ENCODE measurements at regions not wholly inside any gene's neighbourhood (a gene's known extent, or its start where the extent isn't known, plus 50 kb on each side); places are given as distances from the start of the nearest gene placed in this dataset.

GRCh38 chr2:42888321-42889245 lies 96.2 kb upstream of the HAAO start:
- DNase-seq = no peak

- no peak for DNase-seq
These were observed 94.5 kb upstream of the HAAO start for GRCh38 chr2:42886921-42887320.

- no peak for DNase-seq
These were observed 90.4 kb upstream of the HAAO start for GRCh38 chr2:42882756-42883155.

- peak in 1 of 2 experiments; percentile 15 for DNase-seq
These were observed 89.3 kb upstream of the HAAO start for GRCh38 chr2:42881732-42882131.

DNA sequence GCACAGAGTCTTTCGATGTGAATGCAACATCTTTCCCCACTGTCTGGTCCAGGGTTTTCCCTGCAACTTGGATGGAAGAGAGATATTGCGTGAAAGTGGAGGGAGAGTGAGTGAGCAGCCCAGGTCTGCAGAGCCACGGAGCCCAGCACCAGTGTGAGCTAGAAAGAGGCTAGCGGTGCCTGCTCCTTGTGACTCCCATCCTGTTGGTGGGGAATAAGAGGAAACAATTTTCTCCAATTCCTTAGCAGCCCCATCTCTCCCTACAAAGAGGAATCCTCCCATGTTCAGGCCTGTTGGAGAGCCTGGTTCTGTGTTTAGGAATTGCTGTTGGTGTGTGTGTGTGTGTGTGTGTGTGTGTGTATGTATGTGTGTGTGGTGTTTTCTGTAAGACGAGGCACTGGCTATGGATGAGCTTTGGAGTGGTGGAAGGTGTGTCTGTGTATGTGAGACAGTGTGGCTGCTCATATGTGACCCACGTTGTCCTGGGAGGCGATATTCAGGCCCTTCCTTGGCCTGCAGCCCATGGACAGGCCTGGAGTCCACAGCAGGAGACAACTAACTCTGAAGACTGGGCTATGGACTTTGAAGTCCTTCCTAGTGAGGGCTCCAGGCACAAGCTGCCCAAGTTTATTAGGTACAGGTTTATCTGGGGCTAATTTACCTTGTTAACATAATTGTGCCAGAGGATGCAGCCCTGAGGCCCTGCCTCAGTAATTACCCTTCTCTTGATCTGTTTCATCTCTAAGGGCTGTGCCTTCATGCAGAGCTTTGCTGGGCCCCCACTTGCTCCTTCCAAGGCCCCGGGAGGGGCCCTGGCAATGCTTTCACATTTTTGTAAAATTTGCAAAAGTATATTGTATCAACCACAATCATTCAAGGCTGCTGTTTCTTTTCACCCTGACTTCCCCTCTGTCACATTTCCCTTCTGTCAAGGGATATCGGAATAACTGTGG lies 88.6 kb upstream of the HAAO start:
- no peak for DNase-seq

DNA sequence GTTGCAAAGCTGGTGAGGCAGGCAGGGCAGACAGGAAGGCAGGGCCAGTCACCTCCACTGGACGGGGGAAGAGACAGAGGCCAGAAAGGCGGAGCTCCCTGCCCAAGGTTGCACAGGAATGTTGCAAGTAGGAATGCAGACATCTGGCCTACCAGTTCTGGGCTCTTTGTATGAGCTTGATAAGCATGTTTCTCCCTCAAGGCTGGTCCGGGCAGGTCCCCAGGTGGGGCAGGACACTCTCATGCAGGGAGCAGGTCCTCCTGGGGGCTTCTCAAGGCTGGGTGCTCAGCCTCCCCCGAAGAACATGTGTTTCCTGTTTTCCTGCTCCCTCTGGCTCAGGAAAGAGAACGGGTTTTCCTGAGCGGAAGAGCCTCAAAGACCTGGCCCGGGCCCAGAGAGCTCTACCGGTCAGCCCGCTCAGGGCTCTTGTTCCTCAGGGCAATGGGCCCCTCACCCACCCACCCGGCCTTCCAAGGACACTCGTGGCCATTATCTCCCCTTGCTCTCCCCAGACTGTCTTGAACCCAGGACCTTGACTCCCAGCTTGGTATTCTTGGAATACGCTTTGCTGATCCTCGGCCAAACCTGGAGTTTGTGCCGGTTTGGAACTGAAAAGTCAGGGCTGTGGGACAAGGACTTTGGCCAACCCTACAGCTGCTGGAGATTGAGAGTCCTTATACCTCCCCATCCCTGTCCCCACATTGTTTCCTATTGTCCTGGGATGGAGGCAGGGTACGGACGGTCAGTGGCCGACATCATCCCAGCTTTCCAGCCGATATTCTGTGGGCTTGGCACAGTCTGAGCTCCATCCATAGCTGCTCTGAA lies 87.7 kb upstream of the HAAO start:
- no peak for DNase-seq

DNA sequence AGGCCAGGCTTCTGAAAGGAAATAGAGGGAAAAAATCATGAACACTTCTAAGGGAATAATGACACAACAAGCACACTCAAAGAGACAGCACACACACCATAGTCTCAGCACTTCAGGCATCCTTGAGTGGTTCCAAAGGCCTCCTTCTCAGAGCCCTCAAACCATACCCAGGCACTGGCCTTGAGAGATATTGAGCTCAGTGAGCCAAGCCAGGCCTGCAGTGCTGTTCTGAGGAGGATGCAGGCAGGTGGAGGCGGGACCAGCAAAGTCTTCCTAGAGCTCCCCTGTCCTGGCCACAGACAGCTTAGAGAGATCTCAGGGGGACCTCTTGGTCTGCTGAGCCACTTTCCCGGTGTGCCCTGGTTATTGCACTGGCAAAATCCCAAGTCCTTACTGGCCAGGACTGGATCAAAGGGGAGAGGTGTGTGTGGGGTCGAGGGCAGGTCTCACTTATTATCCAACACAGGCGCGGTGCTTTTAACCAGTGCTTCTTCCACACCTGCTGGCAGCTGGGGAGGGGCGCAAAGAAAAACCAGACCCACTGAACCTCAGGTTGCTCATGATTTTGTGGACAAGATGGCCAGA lies 86.8 kb upstream of the HAAO start:
- no peak for DNase-seq

DNA sequence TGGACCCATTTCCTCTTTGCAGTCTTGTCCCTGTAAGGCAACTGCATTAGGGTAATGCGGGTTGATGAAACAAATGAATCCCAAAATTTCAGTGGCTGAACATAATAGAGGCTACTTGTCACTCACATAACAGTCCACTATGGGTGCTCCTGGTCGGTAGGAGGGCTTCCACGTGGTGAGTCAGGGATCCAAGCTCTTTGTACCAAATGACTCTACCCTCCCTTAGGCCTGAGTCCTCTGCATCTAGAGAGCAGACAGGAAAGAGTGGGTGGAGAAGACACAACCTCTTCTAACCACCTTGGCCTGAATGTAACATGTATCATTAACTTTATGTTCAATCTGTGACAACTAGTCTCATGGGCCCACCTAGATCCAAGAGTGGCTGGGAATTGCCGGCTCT lies 86.2 kb upstream of the HAAO start:
- DNase-seq = peak in 1 of 2 experiments; percentile 33

- no peak for DNase-seq
These were observed 85.6 kb upstream of the HAAO start for GRCh38 chr2:42877936-42878335.

- no peak for DNase-seq
These were observed 85.1 kb upstream of the HAAO start for GRCh38 chr2:42877511-42877910.

DNA sequence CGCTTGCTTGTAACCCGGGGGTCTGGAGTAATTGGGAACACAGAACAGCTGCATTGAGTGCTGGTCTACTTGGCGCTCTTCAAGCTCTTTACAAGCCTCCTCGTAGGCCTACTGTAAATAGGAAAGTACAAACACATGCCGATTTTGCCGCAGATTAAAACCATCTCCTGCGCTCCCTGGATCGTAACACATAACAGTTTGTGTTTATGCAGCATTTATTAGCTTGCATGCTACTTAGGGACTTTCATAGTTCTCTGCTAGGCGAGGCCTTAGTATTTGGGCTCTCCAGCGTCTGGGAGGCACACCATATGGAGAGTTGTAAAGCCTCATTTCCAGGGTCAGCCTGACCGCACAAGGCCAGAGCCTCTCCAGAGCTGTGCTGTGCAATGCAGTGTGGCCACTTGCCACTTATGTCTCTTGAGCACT lies 84.0 kb upstream of the HAAO start:
- no peak for DNase-seq

GRCh38 chr2:42875880-42876279 lies 83.5 kb upstream of the HAAO start:
- no peak for DNase-seq

GRCh38 chr2:42874949-42875801 lies 82.8 kb upstream of the HAAO start:
- DNase-seq = no peak

DNA sequence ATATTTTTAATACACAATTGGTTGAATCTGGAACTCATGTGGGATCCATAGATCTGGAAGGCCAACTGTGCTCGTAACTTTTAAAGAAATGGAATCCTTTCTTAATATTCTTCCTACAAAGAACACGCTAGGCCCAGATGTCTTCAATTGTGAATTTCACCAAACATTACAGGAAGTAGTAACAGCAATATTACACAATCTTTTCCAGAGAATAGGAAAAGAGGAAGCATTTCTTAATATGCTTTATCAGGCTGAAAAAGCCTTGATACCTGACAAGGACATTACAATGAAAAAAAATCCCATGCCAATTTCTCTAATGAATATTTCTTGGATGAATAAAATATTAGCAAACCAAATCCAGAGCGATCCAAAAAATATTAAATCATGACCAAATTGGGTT lies 80.3 kb upstream of the HAAO start:
- no peak for DNase-seq

- no peak for DNase-seq
These were observed 79.0 kb upstream of the HAAO start for GRCh38 chr2:42871372-42871771.

DNA sequence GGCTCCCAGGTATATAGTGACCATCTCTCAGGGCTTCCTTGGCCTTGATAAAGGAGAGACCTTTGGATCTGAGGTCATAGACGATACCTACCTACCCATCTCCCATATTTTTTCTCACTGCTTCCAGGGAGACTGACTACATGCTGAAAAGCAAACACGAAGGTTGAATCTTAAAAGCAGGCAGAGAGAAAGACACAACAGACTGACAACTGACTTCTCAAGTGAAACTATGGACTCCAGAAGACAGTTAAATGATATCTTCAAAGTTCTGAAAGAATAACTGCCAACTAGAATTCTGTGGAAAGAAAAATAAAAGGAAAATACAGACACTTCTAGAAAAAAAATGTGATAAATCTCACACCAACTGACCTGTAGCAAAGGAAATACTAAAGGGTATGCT lies 76.5 kb upstream of the HAAO start:
- DNase-seq = no peak

GRCh38 chr2:42868096-42868495 lies 75.7 kb upstream of the HAAO start:
- DNase-seq = no peak

- DNase-seq = no peak
These were observed 75.0 kb upstream of the HAAO start for GRCh38 chr2:42867093-42868065.

GRCh38 chr2:42865884-42866881 lies 73.8 kb upstream of the HAAO start:
- no peak for DNase-seq
